ENCODE measurements at regions not wholly inside any gene's neighbourhood (a gene's known extent, or its start where the extent isn't known, plus 50 kb on each side); places are given as distances from the start of the nearest gene placed in this dataset.
"Not testable (repeated sequence)": the region's sequence is repeated elsewhere in the genome, so short reads cannot be mapped to it uniquely, and the experiment has no call there.

DNA sequence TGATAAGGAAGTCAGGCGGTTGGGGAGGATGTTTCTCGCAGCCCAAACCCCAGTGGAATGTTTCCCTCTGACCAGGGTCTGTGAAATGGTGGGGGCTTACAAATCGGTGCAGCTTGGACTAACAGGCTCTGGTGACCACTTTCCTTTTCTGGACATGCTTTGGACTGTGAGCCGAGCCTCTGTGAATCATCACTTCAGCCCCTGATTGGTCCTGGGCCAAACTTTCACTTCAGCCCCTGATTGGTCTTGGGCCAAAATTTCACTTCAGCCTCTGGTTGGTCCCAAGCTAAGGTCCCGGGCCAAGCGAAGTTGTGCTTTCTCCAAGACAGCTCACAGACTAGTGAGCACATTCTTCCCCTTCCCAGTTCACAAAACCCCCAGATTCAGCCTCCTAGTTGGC lies 223.7 kb upstream of the ANKRD20A1 start:
- not testable (repeated sequence) for DNase-seq

DNA sequence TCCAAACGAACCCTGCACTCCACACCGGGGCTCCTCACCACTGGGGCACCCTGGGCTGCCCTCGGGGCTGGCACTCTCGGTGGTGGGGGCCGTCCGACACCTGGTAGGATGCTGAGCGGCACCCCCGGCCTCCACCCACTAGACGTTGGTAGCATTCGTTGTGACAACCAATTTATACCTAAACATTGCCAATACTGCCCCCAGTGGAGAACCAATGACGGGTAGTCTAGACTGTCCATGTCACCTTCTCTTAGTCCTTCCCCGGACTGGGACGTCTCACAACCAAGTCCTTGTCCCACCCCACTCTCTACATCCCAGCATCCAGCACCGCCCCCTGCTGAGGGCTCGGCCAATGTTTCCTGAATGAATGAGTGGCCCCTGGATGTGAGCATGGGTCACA lies 246.8 kb upstream of the ANKRD20A1 start:
- not testable (repeated sequence) for DNase-seq

- DNase-seq = not testable (repeated sequence)
Observed at GRCh38 chr9:67609872-67610271, 248.9 kb upstream of the ANKRD20A1 start.

DNA sequence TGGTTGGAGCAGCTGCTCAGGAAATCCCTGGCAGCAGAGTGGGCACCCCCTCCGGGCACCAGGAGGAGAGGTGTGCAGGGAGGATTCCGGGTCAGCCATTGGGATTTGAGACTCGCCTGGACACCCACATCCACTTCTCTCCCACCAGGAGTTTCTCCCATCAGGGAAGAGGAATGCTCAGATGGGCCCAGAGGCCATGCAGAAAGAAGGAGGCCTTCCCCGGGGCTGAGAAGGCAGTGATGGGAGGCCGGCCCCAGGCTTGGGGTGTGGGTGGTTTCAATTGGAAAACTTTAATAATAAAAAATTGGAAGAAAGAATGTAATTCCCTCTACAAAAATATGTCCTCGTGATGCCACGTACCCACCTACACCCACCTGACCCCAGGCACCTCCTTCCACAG lies 249.3 kb upstream of the ANKRD20A1 start:
- DNase-seq = not testable (repeated sequence)

GRCh38 chr9:67605113-67605512 lies 253.6 kb upstream of the ANKRD20A1 start:
- not testable (repeated sequence) for DNase-seq

GRCh38 chr9:67603609-67604008 lies 255.1 kb upstream of the ANKRD20A1 start:
- DNase-seq = not testable (repeated sequence)

DNA sequence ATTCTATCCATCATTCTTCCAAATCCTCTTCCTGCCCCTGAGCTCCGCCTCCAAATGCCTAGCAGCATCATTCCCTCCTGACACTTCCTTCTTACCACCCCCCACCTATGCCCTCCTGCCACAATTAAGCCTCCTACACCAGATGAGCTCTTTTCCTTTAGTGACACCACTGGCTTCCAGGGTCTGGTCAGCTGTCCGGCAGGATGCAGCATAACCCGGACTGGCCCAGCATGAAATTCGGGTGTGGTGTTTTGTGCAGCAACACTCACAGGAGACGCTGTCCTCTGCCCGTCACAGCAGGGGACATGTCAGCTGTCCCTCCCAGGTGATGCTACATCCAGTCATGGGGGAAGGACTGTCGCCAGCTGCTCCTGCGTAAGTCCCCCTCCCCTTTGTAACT lies 266.3 kb upstream of the ANKRD20A1 start:
- DNase-seq = not testable (repeated sequence)

DNA sequence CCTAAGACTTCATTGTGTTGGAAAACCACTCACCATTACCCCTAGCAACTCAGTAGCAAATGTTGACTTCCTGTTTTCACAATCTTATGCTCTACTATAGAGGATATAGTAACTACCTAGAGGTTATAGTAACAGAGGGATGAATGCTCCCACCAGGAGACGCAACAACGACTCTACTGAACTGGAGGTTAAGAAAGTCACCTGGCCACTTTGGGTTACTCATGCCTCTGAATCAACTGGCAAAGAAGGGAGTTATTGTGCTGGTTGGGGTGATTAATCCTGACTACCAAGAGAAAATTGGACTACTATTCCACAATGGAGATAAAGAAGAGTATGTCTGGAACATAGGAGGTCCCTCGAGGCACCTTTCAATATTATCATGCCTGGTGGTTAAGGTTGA lies 302.9 kb upstream of the ANKRD20A1 start:
- not testable (repeated sequence) for DNase-seq

DNA sequence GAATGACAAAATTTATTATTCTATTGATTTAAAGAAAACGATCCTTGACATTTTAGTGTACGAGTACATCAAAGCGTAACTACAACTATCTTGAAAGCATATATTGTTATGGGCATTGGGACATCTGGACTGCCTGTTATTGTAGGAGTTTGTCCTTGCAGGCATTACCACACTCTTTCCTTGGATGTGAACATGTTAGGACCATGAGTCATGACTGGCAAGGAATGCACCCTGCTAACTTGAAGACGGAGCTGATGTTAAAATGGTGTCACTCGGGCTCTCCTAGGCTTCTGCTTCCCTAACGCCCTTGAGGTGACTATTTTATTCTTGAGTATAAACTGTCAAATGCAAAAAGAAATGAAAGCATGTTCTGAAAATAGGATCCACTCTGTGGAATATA lies 308.7 kb upstream of the ANKRD20A1 start:
- not testable (repeated sequence) for DNase-seq

- not testable (repeated sequence) for DNase-seq
Observed at GRCh38 chr9:67529834-67530233, 328.9 kb upstream of the ANKRD20A1 start.

- DNase-seq = not testable (repeated sequence)
Observed at GRCh38 chr9:67516938-67517337, 341.8 kb upstream of the ANKRD20A1 start.

GRCh38 chr9:67514587-67514986 lies 344.1 kb upstream of the ANKRD20A1 start:
- not testable (repeated sequence) for DNase-seq

- not testable (repeated sequence) for DNase-seq
Observed at GRCh38 chr9:67503728-67504369, 354.9 kb upstream of the ANKRD20A1 start.

DNA sequence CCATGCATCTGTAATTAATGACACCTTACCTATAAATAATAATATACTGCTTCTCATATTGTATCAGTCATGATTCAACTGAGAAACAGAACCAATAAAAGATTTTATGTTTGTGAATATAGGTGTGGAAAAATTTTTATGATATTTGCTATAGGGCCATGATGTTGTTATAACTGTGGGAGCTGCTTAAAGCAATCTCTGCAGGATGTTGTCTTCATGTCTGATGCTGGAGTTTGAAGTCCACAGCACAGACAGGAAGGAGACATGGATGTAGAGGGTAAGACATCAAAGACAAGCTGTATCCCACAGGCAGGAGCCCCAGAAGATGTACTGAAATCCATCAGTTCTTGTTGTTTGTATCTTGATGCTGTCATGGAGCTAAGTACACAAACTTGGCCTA lies 366.7 kb upstream of the ANKRD20A1 start:
- not testable (repeated sequence) for DNase-seq

GRCh38 chr9:67477465-67477864 lies 381.3 kb upstream of the ANKRD20A1 start:
- not testable (repeated sequence) for DNase-seq

DNA sequence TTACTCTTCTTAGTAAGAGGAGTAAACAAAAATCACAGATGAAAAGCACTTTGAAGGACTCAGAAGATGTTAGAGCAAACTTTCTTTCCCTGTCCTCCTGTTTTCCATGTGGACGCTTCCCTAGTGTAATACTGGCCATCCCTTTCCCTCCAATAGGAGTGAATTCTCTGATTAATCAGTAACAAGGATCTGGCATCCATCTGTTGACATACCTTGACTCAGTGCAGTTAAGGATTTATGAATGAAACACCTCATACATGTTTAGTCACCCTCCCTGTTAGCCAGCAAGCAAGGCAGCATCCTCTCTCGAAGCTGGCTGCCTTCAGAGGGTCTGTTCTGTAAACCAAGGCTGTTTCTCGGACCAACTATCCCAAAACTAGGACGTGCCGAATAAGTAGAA lies 388.0 kb upstream of the ANKRD20A1 start:
- not testable (repeated sequence) for DNase-seq

DNA sequence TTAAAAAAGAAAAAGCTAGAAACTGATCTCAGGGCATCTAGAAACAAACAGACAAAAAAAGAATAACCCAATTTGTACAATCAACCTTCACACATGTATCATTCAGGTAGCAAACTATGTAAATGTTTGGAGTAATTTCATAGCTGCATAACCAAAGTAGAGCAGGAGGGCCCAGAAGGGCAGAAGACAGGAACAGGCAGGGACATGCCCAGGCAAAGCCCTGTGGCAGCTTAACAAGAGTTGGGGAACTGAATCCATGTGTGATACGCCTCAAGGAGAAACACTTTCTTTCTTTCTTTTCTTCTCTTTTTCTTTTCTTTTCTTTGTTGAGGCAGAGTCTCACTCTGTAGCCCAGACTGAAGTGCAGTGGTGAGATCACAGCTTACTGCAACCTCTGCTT lies 390.4 kb upstream of the ANKRD20A1 start:
- DNase-seq = not testable (repeated sequence)

- not testable (repeated sequence) for DNase-seq
Observed at GRCh38 chr9:67461796-67462757, 396.7 kb upstream of the ANKRD20A1 start.

GRCh38 chr9:67452941-67453340 lies 405.8 kb upstream of the ANKRD20A1 start:
- DNase-seq = not testable (repeated sequence)

DNA sequence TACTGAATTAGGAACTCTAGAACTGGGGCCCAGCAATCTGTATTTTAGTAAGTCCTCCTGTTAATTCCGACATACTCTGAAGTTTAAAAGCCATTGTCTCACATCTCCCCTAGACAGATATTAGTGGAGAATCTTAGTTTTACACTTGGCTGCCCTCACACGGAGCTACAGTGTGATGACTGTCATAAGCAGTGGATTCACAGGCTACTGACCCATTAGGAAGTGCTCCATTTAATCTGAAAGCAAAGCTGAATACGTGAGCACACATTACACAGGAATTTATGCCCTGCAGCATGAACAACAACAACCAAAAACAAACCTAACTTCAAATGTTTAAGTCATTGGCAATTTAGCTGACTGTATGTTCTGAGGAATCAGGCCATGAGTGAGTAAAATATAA lies 416.4 kb upstream of the ANKRD20A1 start:
- not testable (repeated sequence) for DNase-seq

DNA sequence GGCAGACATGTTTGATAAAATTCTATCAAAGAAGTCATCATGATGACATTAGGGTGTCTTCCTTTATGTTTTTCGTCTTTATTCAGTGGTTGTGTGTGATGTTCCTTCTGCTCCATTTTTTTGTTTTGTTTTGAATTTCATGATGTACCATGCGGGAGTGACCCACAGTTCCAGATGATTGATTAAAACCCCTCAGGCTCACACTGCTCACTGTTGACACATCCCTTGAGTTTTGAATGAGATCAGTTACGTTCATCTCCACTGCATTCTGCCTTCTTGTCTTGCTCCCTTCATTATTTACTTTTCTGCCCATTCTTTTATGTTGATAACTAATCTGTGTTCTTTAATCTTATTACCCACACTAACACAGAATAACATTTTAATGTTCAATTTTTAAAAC lies 421.7 kb upstream of the ANKRD20A1 start:
- not testable (repeated sequence) for DNase-seq

- DNase-seq = not testable (repeated sequence)
Observed at GRCh38 chr9:67424881-67425280, 432.5 kb upstream of the SPATA31A3 start.

- not testable (repeated sequence) for DNase-seq
Observed at GRCh38 chr9:67423049-67423728, 430.8 kb upstream of the SPATA31A3 start.
